ENCODE measurements at regions not wholly inside any gene's neighbourhood (a gene's known extent, or its start where the extent isn't known, plus 50 kb on each side); places are given as distances from the start of the nearest gene placed in this dataset.

- no peak overlapping the region for H3K4me3 ChIP-seq
- H3K36me3 ChIP-seq = no peaks in the 10 kb centered on the region
- no peak for DNase-seq
- TF ChIP-seq, protein P1, sequence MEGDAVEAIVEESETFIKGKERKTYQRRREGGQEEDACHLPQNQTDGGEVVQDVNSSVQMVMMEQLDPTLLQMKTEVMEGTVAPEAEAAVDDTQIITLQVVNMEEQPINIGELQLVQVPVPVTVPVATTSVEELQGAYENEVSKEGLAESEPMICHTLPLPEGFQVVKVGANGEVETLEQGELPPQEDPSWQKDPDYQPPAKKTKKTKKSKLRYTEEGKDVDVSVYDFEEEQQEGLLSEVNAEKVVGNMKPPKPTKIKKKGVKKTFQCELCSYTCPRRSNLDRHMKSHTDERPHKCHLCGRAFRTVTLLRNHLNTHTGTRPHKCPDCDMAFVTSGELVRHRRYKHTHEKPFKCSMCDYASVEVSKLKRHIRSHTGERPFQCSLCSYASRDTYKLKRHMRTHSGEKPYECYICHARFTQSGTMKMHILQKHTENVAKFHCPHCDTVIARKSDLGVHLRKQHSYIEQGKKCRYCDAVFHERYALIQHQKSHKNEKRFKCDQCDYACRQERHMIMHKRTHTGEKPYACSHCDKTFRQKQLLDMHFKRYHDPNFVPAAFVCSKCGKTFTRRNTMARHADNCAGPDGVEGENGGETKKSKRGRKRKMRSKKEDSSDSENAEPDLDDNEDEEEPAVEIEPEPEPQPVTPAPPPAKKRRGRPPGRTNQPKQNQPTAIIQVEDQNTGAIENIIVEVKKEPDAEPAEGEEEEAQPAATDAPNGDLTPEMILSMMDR (IDR thresholded peaks at IDR 0.05) = no peak
- TF ChIP-seq POLR2A (IDR thresholded peaks at IDR 0.05) (no peak), EP300 (IDR thresholded peaks at IDR 0.05) (no peak)
- intact Hi-C loops (cut with DNase I) = no loop called here
- no peaks in the 10 kb centered on the region for H3K4me1 ChIP-seq (ENCODE audit: insufficient read depth)
- H3K27ac ChIP-seq = no peak overlapping the region
- 75 to 84% (median 80%) methylated on average over 8 of the region's 8 CpGs for WGBS, 3 donors
- H3K9me3 ChIP-seq = no peaks in the 10 kb centered on the region
- no peaks in the 10 kb centered on the region for H3K27me3 ChIP-seq
Measured at GRCh38 chr10:128921389-128922022, 545.5 kb upstream of the MGMT start.

GRCh38 chr10:128922172-128922571, 544.9 kb upstream of the MGMT start:
- H3K27me3 ChIP-seq = no peaks in the 10 kb centered on the region
- intact Hi-C loops (cut with DNase I) = no loop called here
- no peak overlapping the region for H3K27ac ChIP-seq
- no peaks in the 10 kb centered on the region for H3K9me3 ChIP-seq
- H3K4me3 ChIP-seq = no peak overlapping the region
- no peaks in the 10 kb centered on the region for H3K36me3 ChIP-seq
- TF ChIP-seq POLR2A (IDR thresholded peaks at IDR 0.05) (no peak), EP300 (IDR thresholded peaks at IDR 0.05) (no peak)
- TF ChIP-seq, protein P1 (IDR thresholded peaks at IDR 0.05) = no peak
- 65 to 77% (median 67%) methylated on average over 2 of the region's 2 CpGs for whole genome bisulfite sequencing, 3 donors
- DNase-seq = no peak
- no peaks in the 10 kb centered on the region for H3K4me1 ChIP-seq (ENCODE audit: insufficient read depth)

DNA sequence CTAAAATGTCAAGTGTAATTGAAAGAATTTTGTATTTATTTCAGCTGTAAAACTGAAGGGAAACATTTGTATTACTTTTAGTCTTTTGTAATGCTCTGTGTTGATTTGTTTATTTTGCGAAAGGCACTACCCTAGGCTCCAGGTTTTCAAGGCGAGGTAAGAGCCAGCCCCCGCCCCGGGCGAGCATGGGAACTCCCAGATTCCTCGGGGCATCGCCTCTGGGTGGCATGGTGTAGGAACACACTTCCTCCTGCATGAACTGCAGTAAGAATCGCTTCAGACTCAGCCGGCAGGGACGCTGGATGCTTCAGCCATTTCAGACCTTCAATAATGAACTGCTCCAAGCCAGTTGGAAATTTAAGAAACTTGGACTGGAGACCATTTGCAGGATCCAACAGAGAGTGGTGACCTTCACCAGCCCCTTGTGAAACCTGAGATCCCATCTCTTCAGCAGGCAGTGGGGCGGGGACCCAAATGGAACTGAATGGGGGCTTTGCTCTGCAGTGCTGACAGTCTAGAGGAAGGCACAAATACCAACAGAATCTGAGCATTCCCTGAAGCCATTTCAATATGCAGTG, 544.3 kb upstream of the MGMT start:
- intact Hi-C loops (cut with DNase I) = no loop called here
- Histone ChIP-seq H3K9me3 (no peaks in the 10 kb centered on the region), H3K27ac (no peak overlapping the region), H3K27me3 (no peaks in the 10 kb centered on the region), H3K4me3 (no peak overlapping the region), H3K4me1 (ENCODE audit: insufficient read depth) (no peaks in the 10 kb centered on the region), H3K36me3 (no peaks in the 10 kb centered on the region)
- no peak for DNase-seq
- WGBS, 3 donors = 77 to 80% (median 80%) methylated on average over 11 of the region's 11 CpGs
- no peak for TF ChIP-seq POLR2A (IDR thresholded peaks at IDR 0.05)
- TF ChIP-seq, protein P1 (IDR thresholded peaks at IDR 0.05) = no peak
- no peak for TF ChIP-seq EP300 (IDR thresholded peaks at IDR 0.05)

- no peak overlapping the region for H3K27ac ChIP-seq
- no peak for DNase-seq
- peaks cover 1% of the 10 kb centered on the region for H3K4me1 ChIP-seq (ENCODE audit: insufficient read depth)
- no peaks in the 10 kb centered on the region for H3K9me3 ChIP-seq
- no peaks in the 10 kb centered on the region for H3K36me3 ChIP-seq
- H3K4me3 ChIP-seq = no peak overlapping the region
- intact Hi-C loops (cut with DNase I) = loop anchor here in 1 of 4 donors (1.0 kb wide), 1 partner anchor 29 kb away; no protein-coding TSS in a partner anchor
- WGBS, 3 donors = 92 to 96% (median 94%) methylated on average over 4 of the region's 4 CpGs
- no peak for TF ChIP-seq POLR2A (IDR thresholded peaks at IDR 0.05)
- no peak for TF ChIP-seq EP300 (IDR thresholded peaks at IDR 0.05)
- TF ChIP-seq, protein P1 (IDR thresholded peaks at IDR 0.05) = no peak
- H3K27me3 ChIP-seq = no peaks in the 10 kb centered on the region
Measured at GRCh38 chr10:128924918-128925317, 542.1 kb upstream of the MGMT start.

Measured in ovary (tissue), 7 donors.